ENCODE measurements at regions not wholly inside any gene's neighbourhood (a gene's known extent, or its start where the extent isn't known, plus 50 kb on each side); places are given as distances from the start of the nearest gene placed in this dataset.

- Mint-ChIP-seq H3K27ac (ENCODE audit: unreplicated experiment) (no peak overlapping the region), H3K36me3 (ENCODE audit: insufficient read depth, unreplicated experiment) (no peaks in the 10 kb centered on the region), H3K27me3 (ENCODE audit: insufficient read depth, unreplicated experiment) (no peaks in the 10 kb centered on the region), H3K9me3 (ENCODE audit: unreplicated experiment) (peaks cover 9% of the 10 kb centered on the region), H3K4me1 (ENCODE audit: low read depth, unreplicated experiment) (peaks cover 6% of the 10 kb centered on the region), H3K4me3 (ENCODE audit: unreplicated experiment) (no peak overlapping the region)
- POLR2A ChIA-PET: no interaction called here
- no TSS peak for BruUV-seq (replicated peaks)
- no peak for DNase-seq
- TF ChIP-seq, protein P1, sequence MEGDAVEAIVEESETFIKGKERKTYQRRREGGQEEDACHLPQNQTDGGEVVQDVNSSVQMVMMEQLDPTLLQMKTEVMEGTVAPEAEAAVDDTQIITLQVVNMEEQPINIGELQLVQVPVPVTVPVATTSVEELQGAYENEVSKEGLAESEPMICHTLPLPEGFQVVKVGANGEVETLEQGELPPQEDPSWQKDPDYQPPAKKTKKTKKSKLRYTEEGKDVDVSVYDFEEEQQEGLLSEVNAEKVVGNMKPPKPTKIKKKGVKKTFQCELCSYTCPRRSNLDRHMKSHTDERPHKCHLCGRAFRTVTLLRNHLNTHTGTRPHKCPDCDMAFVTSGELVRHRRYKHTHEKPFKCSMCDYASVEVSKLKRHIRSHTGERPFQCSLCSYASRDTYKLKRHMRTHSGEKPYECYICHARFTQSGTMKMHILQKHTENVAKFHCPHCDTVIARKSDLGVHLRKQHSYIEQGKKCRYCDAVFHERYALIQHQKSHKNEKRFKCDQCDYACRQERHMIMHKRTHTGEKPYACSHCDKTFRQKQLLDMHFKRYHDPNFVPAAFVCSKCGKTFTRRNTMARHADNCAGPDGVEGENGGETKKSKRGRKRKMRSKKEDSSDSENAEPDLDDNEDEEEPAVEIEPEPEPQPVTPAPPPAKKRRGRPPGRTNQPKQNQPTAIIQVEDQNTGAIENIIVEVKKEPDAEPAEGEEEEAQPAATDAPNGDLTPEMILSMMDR (IDR thresholded peaks at IDR 0.05; ENCODE audit: insufficient read depth in 1 of 2, low read depth in 1 of 2, low read length in 1 of 2, severe bottlenecking in 1 of 2, unreplicated experiment in 1 of 2): no peak
- H3K36me3 ChIP-seq (ENCODE audit: control insufficient read depth, insufficient read depth, low read length): no peaks in the 10 kb centered on the region
- H3K4me3 ChIP-seq (ENCODE audit: low read depth, low read length): no peak overlapping the region
- intact Hi-C loops (cut with micrococcal nuclease; ENCODE audit: unreplicated experiment): no loop called here
- H3K27me3 ChIP-seq (replicated peaks; ENCODE audit: control insufficient read depth, insufficient read depth, low read length): no peaks in the 10 kb centered on the region
- H3K4me1 ChIP-seq: no peaks in the 10 kb centered on the region
- no peaks in the 10 kb centered on the region for H3K9me3 ChIP-seq
- CTCF ChIA-PET: no interaction called here
These were observed 84.3 kb upstream of the RAPH1 start for GRCh38 chr2:203619267-203619878.

DNA sequence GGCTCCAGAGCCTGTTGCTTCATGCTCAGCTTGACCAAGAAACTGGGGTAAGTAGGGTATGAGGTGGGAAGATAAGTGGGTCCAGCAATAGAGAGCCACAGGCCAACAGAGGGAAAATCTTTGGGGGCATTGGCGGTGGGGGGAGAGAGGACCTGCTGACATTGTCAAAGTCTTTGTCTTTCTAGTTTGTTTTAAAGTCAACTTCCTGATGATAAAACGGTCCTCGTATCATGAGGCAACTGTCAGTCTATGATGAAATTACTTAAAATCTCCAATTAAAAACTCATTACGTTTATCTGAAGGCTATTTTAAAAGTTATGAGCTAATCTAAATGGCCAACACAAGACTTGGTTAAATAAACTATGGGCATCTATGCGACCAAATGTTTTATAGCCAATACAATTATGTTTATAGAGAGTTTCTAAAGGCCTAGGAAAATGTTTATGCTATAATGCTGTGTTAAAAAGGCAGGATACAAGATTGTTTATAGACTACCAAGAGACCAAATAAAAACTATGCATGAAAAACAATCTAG, 84.4 kb upstream of the CD28 start:
- Mint-ChIP-seq H3K36me3 (ENCODE audit: insufficient read depth, unreplicated experiment) (no peaks in the 10 kb centered on the region), H3K4me1 (ENCODE audit: low read depth, unreplicated experiment) (peaks cover 19% of the 10 kb centered on the region), H3K4me3 (ENCODE audit: unreplicated experiment) (no peak overlapping the region), H3K27ac (ENCODE audit: unreplicated experiment) (no peak overlapping the region), H3K27me3 (ENCODE audit: insufficient read depth, unreplicated experiment) (no peaks in the 10 kb centered on the region), H3K9me3 (ENCODE audit: unreplicated experiment) (no peaks in the 10 kb centered on the region)
- POLR2A ChIA-PET: no interaction called here
- Histone ChIP-seq H3K4me1 (peaks cover 12% of the 10 kb centered on the region), H3K27me3 (replicated peaks; ENCODE audit: control insufficient read depth, insufficient read depth, low read length) (no peaks in the 10 kb centered on the region), H3K4me3 (ENCODE audit: low read depth, low read length) (no peak overlapping the region), H3K9me3 (no peaks in the 10 kb centered on the region), H3K36me3 (ENCODE audit: control insufficient read depth, insufficient read depth, low read length) (no peaks in the 10 kb centered on the region)
- BruUV-seq (replicated peaks): no TSS peak
- intact Hi-C loops (cut with micrococcal nuclease; ENCODE audit: unreplicated experiment): no loop called here
- CTCF ChIA-PET: no interaction called here
- no peak for DNase-seq
- TF ChIP-seq, protein P1 (IDR thresholded peaks at IDR 0.05; ENCODE audit: insufficient read depth in 1 of 2, low read depth in 1 of 2, low read length in 1 of 2, severe bottlenecking in 1 of 2, unreplicated experiment in 1 of 2): no peak

DNA sequence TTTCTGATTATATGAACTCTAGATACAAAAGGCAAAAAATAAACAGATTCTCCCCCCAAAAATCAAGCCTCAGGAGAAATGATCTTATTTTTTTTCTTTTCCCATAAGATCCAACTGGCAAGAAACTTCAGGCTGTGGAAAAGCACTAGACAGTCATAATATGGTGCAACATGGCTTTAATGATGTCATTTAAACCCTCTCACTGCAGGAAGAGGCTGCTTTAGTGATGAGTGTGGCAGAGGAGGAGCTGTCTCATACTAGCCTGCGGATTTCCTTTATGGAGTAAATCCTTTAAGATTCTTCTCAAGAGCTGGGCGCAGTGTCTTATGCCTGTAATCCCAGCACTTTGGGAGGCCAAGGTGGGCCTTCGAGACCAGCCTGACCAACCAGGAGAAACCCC, 83.3 kb upstream of the CD28 start:
- Mint-ChIP-seq H3K27ac (ENCODE audit: unreplicated experiment) (no peak overlapping the region), H3K4me1 (ENCODE audit: low read depth, unreplicated experiment) (peaks cover 23% of the 10 kb centered on the region), H3K36me3 (ENCODE audit: insufficient read depth, unreplicated experiment) (no peaks in the 10 kb centered on the region), H3K27me3 (ENCODE audit: insufficient read depth, unreplicated experiment) (no peaks in the 10 kb centered on the region), H3K9me3 (ENCODE audit: unreplicated experiment) (no peaks in the 10 kb centered on the region), H3K4me3 (ENCODE audit: unreplicated experiment) (no peak overlapping the region)
- CTCF ChIA-PET: no interaction called here
- TF ChIP-seq, protein P1 (IDR thresholded peaks at IDR 0.05; ENCODE audit: insufficient read depth in 1 of 2, low read depth in 1 of 2, low read length in 1 of 2, severe bottlenecking in 1 of 2, unreplicated experiment in 1 of 2): no peak
- Histone ChIP-seq H3K4me1 (peaks cover 21% of the 10 kb centered on the region), H3K9me3 (no peaks in the 10 kb centered on the region), H3K27me3 (replicated peaks; ENCODE audit: control insufficient read depth, insufficient read depth, low read length) (no peaks in the 10 kb centered on the region), H3K36me3 (ENCODE audit: control insufficient read depth, insufficient read depth, low read length) (no peaks in the 10 kb centered on the region), H3K4me3 (ENCODE audit: low read depth, low read length) (no peak overlapping the region)
- intact Hi-C loops (cut with micrococcal nuclease; ENCODE audit: unreplicated experiment): no loop called here
- BruUV-seq (replicated peaks): no TSS peak
- DNase-seq: no peak
- POLR2A ChIA-PET: no interaction called here

All from Caco-2 (cell line).